Lung microvascular endothelial cell (primary cell): ENCODE measurements at regions not wholly inside any gene's neighbourhood (a gene's known extent, or its start where the extent isn't known, plus 50 kb on each side); places are given as distances from the start of the nearest gene placed in this dataset.

Experiments
- DNase-seq, 2 donors: peaks; one replicate each; pipeline versions ENCODE4 v3.0.0 to v3.0.0-alpha.2; 2010; ENCODE audit warnings: low read depth in 2 of 2

DNA sequence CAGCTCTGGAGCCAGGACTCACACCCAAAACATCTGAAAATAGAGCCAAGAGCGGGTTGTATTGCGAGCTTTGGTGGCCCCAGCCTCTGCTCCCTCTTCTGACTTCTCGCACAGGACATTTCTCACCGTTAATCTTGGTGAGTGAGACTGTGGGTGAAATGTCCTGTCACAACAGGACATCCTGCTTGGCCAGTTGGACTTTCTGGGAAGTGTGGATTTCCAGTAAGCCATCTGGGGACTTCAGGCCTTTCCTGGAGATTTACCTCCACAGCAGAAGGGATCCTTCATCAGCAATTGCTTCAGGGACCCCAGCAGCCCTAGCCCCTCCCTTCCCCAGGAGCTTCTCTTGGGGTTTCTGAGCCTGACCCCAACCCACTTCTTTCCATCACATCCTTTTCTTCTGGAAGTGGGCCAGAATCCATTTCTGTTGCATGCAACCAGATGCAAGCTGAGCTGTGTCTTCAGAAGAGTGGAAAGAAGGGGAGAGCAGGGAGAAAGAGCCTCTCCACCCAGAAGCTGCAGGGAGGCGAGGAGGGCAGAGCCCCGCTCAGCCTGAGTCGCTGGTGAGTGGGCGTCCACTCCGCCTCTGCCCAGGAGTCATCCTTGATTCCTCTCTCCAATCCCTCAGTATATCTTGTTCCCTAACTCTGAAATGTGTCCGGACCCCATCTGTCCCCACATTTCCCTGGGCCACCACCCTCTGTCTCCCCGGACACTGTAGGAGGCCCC is 50.3 kb upstream of the GADD45G start:
- no peak for DNase-seq

GRCh38 chr9:89553451-89554010 is 51.3 kb upstream of the GADD45G start:
- no peak for DNase-seq

DNA sequence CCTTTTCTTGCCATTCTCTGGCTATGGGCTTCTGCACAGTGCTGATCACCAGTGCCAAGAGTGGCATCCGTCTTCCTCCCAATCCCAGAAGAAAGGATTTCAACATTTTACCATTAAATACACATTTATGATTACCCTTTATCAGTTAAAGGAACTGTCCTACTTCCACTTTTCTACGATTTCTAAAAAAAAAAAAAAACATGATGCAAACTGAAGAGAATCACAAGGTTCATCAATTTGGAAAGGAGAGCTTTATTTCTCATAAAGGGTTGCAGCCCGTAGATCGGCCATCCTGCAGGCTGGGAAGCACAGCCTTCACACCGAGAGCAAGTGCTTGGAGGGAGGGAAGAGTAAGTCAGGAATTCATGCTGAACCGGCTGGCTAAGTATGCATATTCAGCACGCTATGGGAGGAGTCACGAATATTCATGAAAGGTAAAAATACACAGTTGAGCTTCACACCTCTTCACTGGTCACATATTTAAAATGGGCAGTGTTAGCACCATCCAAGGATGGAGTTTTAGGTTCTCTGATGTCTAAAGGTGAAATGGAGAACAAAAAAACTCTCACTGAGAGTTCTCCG is 52.5 kb upstream of the SEMA4D start:
- DNase-seq = no peak

- peak; percentile 74 to 85 for DNase-seq
These were observed 51.2 kb upstream of the SEMA4D start for GRCh38 chr9:89549031-89549644.

- DNase-seq = peak in 1 of 2 donors; percentile 31
These were observed 50.2 kb upstream of the SEMA4D start for GRCh38 chr9:89548071-89548638.
